NOMO-1 treated with dmso at 0.1 percent for 144 hours (cell line): ENCODE measurements at regions not wholly inside any gene's neighbourhood (a gene's known extent, or its start where the extent isn't known, plus 50 kb on each side); places are given as distances from the start of the nearest gene placed in this dataset.
A peak's percentile ranks its signal among the peaks of the same experiment; 100 is the strongest.
"Not testable (repeated sequence)": the region's sequence is repeated elsewhere in the genome, so short reads cannot be mapped to it uniquely, and the experiment has no call there.

Experiments used
- DNase-seq: peaks from one replicate; lab custom pipeline; 2025; ENCODE audit not compliant: unreplicated experiment; lab: John Stamatoyannopoulos, UW

DNA sequence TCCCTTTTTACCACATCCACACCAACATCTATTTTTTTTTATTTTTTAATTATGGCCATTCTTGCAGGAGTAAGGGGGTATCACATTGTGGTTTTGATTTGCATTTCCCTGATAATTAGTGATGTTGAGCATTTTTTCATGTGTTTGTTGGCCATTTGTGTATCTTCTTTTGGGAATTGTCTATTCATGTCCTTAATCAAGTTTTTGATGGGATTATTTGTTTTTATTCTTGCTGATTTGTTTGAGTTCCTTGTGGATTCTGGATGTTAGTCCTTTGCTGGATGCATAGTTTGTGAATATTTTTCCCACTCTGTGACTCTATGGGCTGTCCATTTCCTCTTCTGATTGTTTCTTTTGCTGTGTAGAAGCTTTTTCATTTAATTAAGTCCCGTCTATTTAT is 385.1 kb downstream of the UTRN start:
- DNase-seq: not testable (repeated sequence)

DNA sequence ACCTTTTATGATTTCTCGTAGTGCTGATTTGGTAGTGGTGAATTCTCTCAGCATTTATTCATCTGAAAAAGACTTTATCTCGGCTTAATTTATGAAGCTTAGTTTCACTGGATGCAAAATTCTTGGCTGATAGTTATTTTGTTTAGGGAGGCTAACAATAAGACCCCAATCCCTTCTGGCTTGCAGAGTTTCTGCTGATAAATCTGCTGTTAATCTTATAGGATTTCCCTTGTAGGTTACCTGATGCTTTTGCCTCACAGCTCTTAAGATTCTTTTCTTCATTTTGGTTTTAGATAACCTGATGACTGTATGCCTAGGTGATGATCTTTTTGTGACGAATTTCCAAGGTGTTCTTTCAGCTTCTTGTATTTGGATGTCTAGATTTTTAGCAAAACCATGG is 388.7 kb downstream of the UTRN start:
- no peak for DNase-seq

DNA sequence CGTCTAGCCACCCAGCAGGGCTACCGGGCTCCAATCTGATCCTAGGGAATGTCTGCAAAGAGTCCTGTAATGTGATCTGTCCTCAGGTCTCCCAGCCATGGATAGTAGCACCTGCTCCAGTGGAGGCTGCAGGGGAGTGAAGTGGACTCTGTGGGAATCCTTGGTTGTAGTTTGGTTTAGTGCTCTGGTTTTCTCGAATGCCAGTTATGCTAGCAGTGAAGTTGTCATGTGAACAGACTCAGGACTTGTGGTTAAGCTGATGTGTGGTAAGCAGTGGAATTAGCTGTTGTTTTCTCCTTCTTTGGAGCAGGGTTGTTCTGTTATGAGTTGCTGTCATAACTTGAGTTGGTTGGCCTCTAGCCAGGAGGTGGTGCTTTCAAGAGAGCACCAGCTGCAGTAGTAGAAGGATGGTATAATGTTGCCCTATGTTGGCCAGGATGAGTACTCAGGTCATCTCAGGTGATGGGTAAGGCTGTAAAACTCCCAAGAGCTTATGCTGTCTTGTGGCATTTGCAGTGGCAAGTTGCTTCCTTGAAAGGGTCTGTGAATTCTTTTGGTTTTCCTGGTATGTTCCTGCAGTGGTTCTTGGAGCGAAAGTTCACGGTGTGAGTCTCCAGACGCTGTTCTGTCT is 390.2 kb downstream of the UTRN start:
- DNase-seq: no peak

DNA sequence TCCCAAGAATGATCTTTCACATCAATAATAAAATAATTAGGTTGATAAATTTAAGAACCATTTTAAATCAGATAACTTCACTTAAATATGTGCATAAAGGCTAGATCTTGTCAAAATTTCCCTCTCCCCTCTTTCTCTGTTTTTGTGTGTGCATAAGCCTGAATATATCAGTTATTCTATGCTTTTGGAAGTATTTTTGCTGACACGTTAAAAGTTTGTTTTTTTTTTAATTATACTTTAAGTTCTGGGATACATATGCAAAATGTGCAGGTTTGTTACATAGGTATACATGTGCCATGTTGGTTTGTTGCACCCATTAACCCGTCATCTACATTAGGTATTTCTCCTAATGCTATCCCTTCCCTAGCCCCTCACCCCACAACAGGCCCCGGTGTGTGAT is 391.2 kb downstream of the UTRN start:
- DNase-seq: not testable (repeated sequence)

DNA sequence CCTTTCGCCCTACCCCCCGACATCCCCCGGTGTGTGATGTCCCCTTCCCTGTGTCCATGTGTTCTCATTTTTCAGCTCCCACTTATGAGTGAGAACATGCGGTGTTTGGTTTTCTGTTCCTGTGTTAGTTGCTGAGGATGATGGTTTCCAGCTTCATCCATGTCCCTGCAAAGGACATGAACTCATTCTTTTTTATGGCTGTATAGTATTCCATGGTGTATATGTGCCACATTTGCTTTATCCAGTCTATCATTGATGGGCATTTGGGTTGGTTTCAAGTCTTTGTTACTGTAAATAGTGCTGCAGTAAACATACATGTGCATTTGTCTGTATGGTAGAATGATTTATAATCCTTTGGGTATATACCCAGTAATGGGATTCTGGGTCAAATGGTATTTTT is 392.1 kb downstream of the UTRN start:
- DNase-seq: not testable (repeated sequence)

DNA sequence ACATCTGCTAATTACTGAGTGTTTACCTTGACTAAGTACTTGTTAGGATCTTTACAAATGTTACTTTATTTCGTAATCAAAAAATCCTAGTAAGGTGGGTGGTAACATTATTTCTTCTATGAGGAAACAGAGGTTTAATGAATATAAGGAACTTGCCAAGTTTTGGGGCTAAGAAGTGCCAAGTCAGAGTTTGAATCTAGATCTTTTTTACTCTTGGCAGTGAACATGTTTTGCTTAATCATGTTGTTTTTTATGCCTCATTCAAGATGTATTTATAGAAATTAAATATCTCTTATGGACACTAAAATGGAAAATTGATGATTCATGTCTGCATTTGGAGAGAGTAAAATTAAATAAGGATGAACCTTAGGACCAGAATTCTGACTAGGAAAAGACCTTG is 393.7 kb downstream of the UTRN start:
- DNase-seq: peak; percentile 11

DNA sequence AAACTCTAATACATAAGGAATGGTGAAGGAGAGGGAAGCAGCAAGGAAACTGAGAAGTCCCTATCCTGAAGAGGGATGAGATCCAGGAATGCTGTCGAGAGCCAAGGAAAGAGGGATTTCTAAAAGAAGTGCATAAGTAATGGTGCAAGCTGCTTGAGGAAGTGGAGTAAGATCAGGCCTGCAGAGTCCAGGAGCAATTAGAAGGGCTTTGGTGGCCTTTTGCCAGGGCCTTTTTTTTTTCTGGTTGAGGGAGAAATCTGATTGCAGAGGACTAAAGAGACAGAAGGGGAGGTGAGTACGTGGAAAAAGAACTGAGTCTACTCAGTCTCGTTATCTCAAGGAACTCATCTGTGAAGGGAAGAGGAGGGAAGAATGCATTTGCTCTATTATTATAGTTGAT is 396.2 kb downstream of the UTRN start:
- no peak for DNase-seq

DNA sequence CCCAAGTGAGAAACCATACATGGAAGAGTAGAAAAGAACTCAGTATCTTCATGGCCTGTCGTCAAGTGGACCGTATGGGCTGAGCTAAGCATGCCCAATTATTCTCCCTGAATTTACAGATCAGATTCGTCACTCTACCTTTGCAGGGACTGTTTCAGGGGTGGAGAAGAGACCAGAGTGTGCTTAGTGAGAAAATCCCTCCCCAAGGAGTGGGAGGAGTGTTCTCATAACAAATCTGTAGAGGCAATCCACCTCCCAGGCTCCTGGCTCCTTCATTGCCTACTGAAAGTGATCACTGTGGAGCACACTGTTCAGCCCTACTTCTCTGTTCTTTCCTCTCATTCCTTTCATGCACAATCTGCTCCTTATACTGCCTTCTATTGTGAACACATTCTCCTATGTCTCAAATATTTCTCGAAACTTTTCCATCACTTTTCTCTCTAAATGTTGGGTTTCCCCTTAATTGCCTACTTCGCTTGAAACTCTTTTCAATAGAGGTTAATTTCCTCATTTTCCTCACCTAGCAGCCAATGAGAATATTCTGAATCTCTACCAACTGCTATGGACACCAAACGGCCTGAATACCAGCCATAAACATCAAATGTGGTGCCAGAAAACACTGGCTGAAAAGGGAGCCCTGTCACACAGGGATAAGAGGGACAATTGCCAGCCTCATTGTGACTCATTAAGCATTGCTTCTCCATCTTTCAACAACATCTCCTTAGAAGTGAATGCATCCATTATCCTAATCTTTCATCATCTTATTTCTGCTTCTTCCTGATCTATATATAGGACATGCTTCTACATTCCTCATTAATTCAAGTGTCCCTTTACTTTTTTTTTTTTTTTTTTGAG is 398.3 kb downstream of the UTRN start:
- DNase-seq: no peak

DNA sequence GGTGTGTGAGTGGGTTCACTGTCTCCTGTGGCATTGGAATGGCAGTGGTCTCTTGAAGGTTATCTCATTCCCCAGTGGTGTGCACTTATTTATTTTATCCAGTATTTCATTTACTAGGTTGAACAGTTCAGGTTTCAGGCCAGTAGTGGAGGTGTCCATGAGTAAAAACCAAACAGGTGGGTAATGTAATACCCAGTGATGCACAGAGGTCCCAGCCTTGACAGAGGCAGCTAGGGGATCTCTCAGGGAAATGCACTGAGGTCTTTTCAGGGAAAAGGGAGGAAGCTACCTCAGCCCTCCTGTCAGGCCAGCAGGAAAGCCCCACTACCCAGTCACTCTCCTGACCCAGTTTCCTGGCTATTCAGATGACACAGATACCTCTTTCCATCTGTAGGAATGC is 403.6 kb downstream of the UTRN start:
- no peak for DNase-seq

DNA sequence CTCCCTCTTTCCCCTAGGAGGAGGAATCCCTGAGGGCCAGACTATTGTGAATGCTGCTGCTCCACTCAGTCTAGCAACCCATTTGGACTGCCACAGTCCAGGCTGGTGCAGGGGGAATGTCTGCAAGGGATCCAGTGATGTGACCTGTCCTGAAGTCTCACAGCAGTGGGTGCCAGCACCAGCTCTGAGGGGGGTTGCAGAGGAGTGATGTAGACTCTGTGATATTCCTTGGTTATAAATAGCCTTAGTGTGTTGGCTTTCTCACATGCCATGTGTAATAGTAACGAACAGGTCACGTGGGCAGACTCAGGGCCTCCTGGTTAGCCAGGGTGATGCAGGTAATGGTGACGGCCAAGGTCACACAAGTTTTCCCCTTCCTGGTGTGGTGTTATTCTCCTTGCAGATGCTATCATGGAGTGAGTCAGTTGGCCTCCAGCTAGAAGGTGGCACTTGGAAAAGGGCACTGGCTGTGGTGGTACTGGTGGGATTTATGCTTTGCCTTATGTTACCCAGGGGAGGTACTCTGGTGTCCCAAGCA is 404.4 kb downstream of the UTRN start:
- no peak for DNase-seq

DNA sequence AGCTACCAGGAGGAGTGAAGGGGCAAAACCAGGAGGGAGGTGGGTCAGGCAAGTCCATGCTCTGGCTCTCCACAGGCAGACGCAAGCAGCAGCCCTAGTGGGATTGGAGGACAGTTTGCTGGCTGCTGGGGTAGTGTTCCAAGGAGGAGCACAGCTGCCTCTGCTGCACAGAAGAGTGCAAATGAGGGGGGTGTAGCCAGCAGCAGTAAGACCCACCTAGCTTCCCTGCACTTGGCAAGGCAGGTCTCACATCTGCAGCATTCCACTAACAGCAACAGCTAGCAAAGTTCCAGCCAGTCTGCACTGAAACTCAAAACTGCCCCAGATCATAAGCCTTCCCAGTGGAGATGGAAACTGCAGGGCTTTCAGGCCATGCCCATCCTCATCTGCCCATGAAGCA is 405.0 kb downstream of the UTRN start:
- no peak for DNase-seq

DNA sequence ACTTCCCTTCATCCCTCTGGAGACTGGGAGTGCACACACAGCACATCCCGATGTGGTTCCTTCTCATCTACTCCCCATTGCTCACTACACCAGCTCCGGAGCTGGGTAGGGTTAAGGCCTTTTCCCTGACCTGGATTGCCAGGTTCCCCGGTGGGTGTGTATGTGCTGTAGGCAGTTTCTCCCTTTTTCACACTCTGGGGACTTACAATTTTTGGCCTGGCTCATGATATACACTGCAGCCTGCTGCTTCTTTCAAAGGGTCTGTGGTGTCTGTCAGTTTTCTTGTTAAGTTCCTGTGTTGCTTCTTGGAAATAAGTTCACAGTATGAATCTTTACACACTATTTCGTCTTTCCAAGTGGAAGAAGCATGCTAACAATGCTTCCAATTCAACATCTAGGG is 405.5 kb downstream of the UTRN start:
- DNase-seq: no peak

DNA sequence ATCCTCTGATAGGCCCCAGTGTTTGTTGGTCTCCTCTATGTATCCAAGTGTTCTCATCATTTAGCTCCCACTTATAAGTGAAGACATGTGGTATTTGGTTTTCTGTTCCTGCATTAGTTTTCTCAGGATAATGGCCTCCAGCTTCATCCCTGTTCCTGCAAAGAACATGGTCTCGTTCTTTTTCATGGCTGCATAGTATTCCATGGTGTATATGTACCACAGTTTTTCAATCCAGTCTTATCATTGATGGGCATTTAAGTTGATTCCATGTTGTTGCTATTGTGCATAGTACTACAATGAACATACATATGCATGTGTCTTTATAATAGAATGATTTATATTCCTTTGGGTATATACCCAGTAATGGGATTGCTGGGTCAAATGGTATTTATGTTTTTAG is 406.9 kb downstream of the UTRN start:
- DNase-seq: not testable (repeated sequence)

DNA sequence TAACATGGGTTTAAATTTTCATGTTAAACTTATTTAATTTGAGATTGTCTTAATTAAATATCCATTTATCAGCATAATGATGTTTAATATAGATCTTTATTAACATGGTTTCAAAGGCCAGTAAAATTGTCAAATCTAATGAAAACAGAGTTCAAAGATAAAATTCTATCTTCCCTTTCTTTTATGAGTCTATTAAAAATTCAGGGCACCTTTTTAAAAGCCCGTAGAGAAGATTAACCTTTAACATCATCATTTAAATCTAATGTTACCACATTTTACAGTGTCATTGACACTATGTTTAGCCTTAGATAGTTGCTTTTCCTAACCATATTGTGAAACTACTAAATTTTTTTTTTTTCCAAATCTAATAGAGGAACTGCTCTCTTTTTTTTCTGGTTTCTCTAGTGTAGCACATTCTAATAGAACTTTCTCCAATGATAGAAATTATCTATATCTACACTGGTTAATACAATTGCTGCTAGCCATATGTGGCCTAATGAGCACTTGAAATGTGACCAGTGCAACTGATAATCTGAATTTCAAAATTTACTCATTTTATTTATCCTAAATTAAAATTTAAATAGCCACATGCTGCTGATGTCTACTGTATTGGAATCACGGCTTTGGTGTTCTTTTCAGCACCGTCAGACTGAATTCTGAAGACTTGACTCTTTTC is 410.9 kb downstream of the UTRN start:
- no peak for DNase-seq

DNA sequence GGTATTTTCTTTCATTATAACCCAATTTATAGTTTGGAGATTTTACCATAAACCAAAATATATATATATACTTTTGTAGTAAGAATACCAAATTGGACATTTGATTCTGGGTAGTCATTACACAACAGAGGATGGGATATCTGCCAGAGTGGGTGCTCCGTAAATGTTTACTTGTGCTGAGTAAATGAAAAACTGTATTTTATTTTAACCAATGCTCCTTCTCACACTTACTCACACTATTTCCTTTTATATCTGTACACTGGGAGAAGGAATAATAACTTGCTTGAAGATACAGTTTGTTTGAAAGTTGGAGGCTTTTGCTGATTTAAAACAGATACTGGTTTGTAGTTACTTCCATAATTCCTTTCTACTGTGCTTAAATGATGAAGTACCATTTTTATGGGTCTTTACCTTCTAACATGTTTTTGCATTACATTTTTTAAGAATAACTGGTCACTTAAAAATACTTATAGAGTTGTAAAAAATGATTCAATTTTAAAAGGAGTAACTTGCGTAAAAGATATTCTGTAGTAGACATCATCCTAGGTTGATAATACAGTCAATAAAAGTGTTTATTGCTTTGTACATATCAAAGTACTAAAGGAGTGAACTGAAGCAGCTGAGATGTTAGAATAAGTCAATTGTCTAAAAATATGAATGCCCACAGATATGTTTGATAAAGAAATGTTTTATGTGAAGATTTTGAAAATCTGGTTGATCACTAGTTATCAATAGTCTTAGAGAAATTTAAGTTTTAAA is 411.7 kb downstream of the UTRN start:
- DNase-seq: no peak

DNA sequence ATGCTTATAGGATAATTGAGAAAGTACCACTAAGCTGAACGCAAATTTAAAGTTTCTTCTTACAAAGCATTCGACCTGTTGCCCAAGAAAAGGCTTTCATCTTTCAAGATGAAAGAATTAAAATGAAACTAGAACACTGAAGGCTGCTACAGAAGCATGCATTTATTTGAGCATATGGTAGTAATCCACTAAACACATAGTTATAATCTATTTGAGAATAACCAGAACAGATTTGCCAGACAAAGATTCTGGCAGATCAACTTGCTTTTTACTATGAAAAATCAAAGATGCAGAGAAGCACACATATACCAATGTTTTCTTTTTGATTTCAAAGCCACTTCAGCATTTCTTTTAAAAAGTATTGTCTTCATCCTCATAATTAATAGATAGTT is 412.2 kb downstream of the UTRN start:
- no peak for DNase-seq

DNA sequence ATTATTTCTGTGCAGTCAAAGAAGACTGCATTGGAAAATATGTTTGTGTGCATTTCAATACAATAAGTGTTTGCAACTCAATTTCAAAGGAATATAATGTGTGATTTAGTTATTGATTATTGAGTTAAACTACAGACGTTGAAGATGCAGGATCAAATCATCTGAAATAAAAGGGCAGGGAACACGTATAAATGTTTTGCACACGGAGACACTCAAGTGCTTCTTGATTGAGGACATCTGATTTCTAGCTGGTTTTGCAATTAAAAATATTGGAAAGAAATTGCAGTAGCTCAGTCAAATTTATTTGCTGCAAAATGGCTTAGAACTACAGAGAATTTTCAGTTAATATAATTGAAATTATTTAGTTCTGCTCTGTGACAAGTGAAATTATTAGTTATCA is 412.7 kb downstream of the UTRN start:
- no peak for DNase-seq

DNA sequence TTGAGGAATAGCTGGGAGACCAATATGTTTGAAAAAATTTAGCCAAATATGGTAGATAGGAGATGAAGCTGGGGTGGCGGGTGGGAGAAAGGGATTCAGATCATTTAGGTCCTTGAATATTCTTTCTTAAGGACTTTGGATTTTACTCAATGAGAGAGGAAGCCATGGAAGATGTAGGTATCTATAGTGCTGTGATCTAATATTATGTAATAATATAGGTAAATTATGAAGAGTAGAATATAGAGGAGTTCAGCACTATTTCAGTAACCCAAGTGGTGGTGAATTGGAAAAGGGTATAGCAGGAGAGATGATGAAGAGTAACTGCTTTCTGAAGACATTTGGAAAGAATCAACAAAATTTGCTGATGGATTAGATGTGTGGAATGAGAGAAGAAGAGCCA is 417.6 kb downstream of the UTRN start:
- DNase-seq: no peak

DNA sequence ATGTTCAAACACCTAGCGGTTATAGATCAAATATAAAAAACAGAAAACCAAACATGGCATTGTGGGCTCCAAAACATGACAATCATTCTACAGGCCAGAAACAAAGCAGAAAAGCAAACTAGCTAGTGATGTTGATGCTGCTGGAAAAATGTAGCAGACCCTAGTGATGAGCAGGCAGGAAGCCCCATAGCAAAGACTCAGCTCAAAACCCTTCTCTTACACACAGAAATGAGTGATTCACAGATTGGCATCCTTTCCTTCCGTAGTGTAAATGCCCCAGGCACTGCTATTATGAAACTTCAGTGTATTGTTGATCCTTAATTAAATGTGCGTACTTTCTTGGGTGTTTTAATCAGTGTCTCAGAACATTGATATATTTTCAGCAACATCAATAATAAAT is 425.1 kb downstream of the UTRN start:
- DNase-seq: no peak

DNA sequence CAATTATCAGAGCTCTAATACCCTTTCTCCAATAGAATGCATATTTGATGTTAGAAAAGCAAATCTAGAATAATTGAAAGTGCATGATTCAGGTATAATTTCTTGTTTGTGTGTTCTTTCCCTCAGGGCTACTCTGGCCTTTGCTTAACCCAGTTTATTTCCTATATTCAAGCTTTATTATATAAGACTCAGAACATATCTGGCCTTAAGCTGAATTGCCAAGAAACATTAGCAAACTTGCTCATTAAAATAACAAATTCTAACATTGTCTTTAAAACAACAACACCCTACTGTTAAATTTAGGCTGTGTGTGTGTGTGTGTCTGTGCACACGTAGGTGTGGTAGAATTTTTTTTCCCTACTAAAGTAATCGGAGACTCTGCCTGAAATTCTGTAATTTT is 426.5 kb downstream of the UTRN start:
- DNase-seq: no peak

DNA sequence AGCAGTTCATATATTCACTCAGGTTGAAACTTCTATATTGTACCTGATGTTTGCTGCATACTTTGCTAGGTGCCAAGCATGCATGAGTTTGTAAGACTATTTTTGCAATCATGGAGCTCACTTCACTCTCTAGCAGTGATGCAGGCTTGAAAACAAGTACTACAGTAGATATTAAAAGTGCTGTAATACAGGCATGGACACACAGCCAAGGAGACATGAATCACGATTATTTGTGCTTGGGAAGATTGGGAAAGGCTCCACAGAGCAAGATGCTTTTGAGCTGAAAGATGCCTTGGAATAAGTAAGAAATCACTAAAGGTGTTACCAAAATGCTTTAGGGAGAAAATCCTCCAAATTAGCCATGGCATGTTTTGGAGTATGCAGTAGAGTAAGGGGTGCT is 427.4 kb downstream of the UTRN start:
- DNase-seq: no peak
